ENCODE measurements at regions not wholly inside any gene's neighbourhood (a gene's known extent, or its start where the extent isn't known, plus 50 kb on each side); places are given as distances from the start of the nearest gene placed in this dataset.

GRCh38 chr3:72369681-72370080 is 478.6 kb downstream of the SHQ1 start:
- DNase-seq: no peak

DNA sequence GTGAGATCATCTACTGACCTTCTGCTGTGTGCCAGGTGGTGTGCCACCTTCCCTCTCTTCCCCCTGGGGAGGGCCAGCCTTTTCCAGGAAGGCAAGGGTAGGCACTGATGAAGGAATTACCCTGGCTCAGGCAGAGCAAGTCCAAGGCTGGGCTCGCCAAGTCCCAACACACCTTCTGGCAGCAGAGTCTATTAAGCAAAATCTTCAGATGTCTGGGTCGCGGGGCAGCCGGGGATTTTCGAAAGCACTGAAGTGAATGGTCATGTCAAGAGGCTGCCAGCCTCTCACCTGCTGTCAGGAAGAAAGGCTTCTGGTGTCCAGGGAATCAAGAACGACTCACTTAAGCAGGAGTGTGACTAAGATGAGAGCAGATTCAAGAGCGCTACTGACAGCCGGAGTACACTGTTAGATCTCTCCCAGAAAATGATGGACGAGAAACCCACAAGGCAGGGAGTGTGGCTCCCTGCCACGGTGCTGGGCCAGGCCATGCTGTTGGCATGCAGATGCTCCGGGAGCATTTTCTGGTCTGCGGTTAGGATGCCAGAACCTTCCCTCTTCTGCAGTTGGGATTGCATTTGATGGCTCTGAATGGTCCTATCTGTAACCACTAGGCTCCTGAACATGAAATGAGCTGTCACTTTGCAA is 479.8 kb downstream of the SHQ1 start:
- Mint-ChIP-seq H3K27me3 (no peaks in the 10 kb centered on the region), H3K36me3 (ENCODE audit: low read depth) (peaks cover under 1% of the 10 kb centered on the region), H3K4me1 (peaks cover 14% of the 10 kb centered on the region), H3K9me3 (ENCODE audit: low read depth) (no peaks in the 10 kb centered on the region), H3K4me3 (no peak overlapping the region), H3K27ac (no peak overlapping the region)
- intact Hi-C loops (cut with DNase I, micrococcal nuclease): no loop called here
- CTCF ChIA-PET: no interaction called here
- DNase-seq (no peak), ATAC-seq (no peak)
- POLR2A ChIA-PET: no interaction called here

More at GRCh38 chr3:72369681-72370080, 478.6 kb downstream of the SHQ1 start:
- Mint-ChIP-seq H3K27me3 (no peaks in the 10 kb centered on the region), H3K4me3 (no peak overlapping the region), H3K27ac (no peak overlapping the region), H3K9me3 (ENCODE audit: low read depth) (no peaks in the 10 kb centered on the region), H3K36me3 (ENCODE audit: low read depth) (peaks cover 7% of the 10 kb centered on the region), H3K4me1 (peaks cover 26% of the 10 kb centered on the region)
- no peak for ATAC-seq
- POLR2A ChIA-PET: no interaction called here
- CTCF ChIA-PET: no interaction called here
- intact Hi-C loops (cut with DNase I, micrococcal nuclease): no loop called here

GRCh38 chr3:72361990-72362389 is 486.3 kb downstream of the SHQ1 start:
- H3K4me3 Mint-ChIP-seq: no peak overlapping the region
- H3K9me3 Mint-ChIP-seq (ENCODE audit: low read depth): peaks cover 6% of the 10 kb centered on the region
- DNase-seq: no peak
- intact Hi-C loops (cut with DNase I, micrococcal nuclease): no loop called here
- no peak overlapping the region for H3K27ac Mint-ChIP-seq
- ChIA-PET CTCF (no interaction called here), POLR2A (no interaction called here)
- no peaks in the 10 kb centered on the region for H3K27me3 Mint-ChIP-seq
- no peaks in the 10 kb centered on the region for H3K36me3 Mint-ChIP-seq (ENCODE audit: low read depth)
- peaks cover 2% of the 10 kb centered on the region for H3K4me1 Mint-ChIP-seq
- no peak for ATAC-seq

DNA sequence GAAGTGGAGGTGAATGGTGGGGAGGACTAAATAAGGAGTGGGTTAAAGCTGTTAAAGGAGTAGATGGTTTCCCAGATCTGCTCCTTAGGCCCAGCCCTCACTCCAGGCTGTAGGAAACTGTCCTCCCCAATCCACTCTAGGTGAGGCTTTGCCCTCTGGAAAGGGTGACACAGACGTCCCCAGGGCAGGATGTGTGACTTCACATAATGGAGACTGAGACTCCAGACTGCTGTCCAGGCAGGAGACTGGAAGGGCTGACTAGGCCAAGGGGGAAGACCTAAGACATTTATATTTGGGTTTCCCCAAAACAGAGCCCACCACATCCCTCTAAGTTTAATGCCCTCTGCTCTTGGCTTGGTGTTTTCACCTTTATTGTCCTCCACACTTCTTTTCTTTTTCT is 488.5 kb downstream of the SHQ1 start:
- H3K9me3 Mint-ChIP-seq (ENCODE audit: low read depth): peaks cover 6% of the 10 kb centered on the region
- POLR2A ChIA-PET: no interaction called here
- H3K36me3 Mint-ChIP-seq (ENCODE audit: low read depth): no peaks in the 10 kb centered on the region
- CTCF ChIA-PET: no interaction called here
- peaks cover 2% of the 10 kb centered on the region for H3K4me1 Mint-ChIP-seq
- intact Hi-C loops (cut with DNase I, micrococcal nuclease): no loop called here
- no peaks in the 10 kb centered on the region for H3K27me3 Mint-ChIP-seq
- no peak overlapping the region for H3K4me3 Mint-ChIP-seq
- no peak for ATAC-seq
- H3K27ac Mint-ChIP-seq: no peak overlapping the region
- no peak for DNase-seq

GRCh38 chr3:72355168-72355567 is 493.1 kb downstream of the SHQ1 start:
- DNase-seq (no peak), ATAC-seq (no peak)
- H3K27ac Mint-ChIP-seq: no peak overlapping the region
- ChIA-PET CTCF (no interaction called here), POLR2A (interaction anchor here (0.7 kb wide), 1 partner anchor 17 kb away, joined by 3 read pairs; no protein-coding TSS in a partner anchor)
- no peaks in the 10 kb centered on the region for H3K9me3 Mint-ChIP-seq (ENCODE audit: low read depth)
- H3K36me3 Mint-ChIP-seq (ENCODE audit: low read depth): no peaks in the 10 kb centered on the region
- no peak overlapping the region for H3K4me3 Mint-ChIP-seq
- H3K4me1 Mint-ChIP-seq: peaks cover 2% of the 10 kb centered on the region
- intact Hi-C loops (cut with DNase I, micrococcal nuclease): no loop called here
- H3K27me3 Mint-ChIP-seq: no peaks in the 10 kb centered on the region

- H3K9me3 Mint-ChIP-seq (ENCODE audit: low read depth): no peaks in the 10 kb centered on the region
- no peaks in the 10 kb centered on the region for H3K36me3 Mint-ChIP-seq (ENCODE audit: low read depth)
- POLR2A ChIA-PET: interaction anchor here (0.6 to 0.7 kb wide), 2 partner anchors 16 to 38 kb away, joined by 3 read pairs; no protein-coding TSS in a partner anchor
- H3K27ac Mint-ChIP-seq: no peak overlapping the region
- peaks cover 2% of the 10 kb centered on the region for H3K4me1 Mint-ChIP-seq
- ATAC-seq (no peak), DNase-seq (no peak)
- intact Hi-C loops (cut with DNase I, micrococcal nuclease): no loop called here
- H3K27me3 Mint-ChIP-seq: no peaks in the 10 kb centered on the region
- CTCF ChIA-PET: interaction anchor here (0.7 kb wide), 1 partner anchor 178 kb away, joined by 3 read pairs; no protein-coding TSS in a partner anchor
- H3K4me3 Mint-ChIP-seq: no peak overlapping the region
Measured at GRCh38 chr3:72354486-72354885, 493.8 kb downstream of the SHQ1 start.

- ATAC-seq: no peak
- DNase-seq: no peak
- Mint-ChIP-seq H3K4me3 (no peak overlapping the region), H3K9me3 (ENCODE audit: low read depth) (peaks cover 4% of the 10 kb centered on the region), H3K27me3 (no peaks in the 10 kb centered on the region), H3K27ac (no peak overlapping the region), H3K4me1 (peaks cover 3% of the 10 kb centered on the region), H3K36me3 (ENCODE audit: low read depth) (no peaks in the 10 kb centered on the region)
- ChIA-PET POLR2A (no interaction called here), CTCF (interaction anchor here (0.7 kb wide), 1 partner anchor 179 kb away, joined by 3 read pairs; no protein-coding TSS in a partner anchor)
- intact Hi-C loops (cut with DNase I, micrococcal nuclease): no loop called here
Measured at GRCh38 chr3:72353236-72354128, 494.8 kb downstream of the SHQ1 start.

- no peak overlapping the region for H3K27ac Mint-ChIP-seq
- ATAC-seq (no peak), DNase-seq (no peak)
- peaks cover 4% of the 10 kb centered on the region for H3K9me3 Mint-ChIP-seq (ENCODE audit: low read depth)
- ChIA-PET CTCF (no interaction called here), POLR2A (interaction anchor here (0.6 kb wide), 1 partner anchor 25 kb away, joined by 4 read pairs; no protein-coding TSS in a partner anchor)
- no peaks in the 10 kb centered on the region for H3K27me3 Mint-ChIP-seq
- H3K4me3 Mint-ChIP-seq: no peak overlapping the region
- H3K36me3 Mint-ChIP-seq (ENCODE audit: low read depth): no peaks in the 10 kb centered on the region
- intact Hi-C loops (cut with DNase I, micrococcal nuclease): no loop called here
- H3K4me1 Mint-ChIP-seq: peaks cover 15% of the 10 kb centered on the region
Measured at GRCh38 chr3:72352176-72352575, 496.1 kb downstream of the SHQ1 start.

GRCh38 chr3:72351536-72351935 is 496.7 kb downstream of the SHQ1 start:
- DNase-seq (no peak), ATAC-seq (no peak)
- Mint-ChIP-seq H3K4me3 (no peak overlapping the region), H3K27me3 (no peaks in the 10 kb centered on the region), H3K27ac (no peak overlapping the region), H3K9me3 (ENCODE audit: low read depth) (peaks cover 4% of the 10 kb centered on the region), H3K4me1 (peaks cover 21% of the 10 kb centered on the region), H3K36me3 (ENCODE audit: low read depth) (no peaks in the 10 kb centered on the region)
- ChIA-PET CTCF (no interaction called here), POLR2A (interaction anchor here (0.6 kb wide), 1 partner anchor 26 kb away, joined by 4 read pairs; no protein-coding TSS in a partner anchor)
- intact Hi-C loops (cut with DNase I, micrococcal nuclease): no loop called here

GRCh38 chr3:72350761-72351505 is 497.3 kb downstream of the SHQ1 start:
- CTCF ChIA-PET: no interaction called here
- H3K27ac Mint-ChIP-seq: no peak overlapping the region
- POLR2A ChIA-PET: no interaction called here
- H3K9me3 Mint-ChIP-seq (ENCODE audit: low read depth): peaks cover 4% of the 10 kb centered on the region
- no peak for DNase-seq
- H3K36me3 Mint-ChIP-seq (ENCODE audit: low read depth): no peaks in the 10 kb centered on the region
- intact Hi-C loops (cut with DNase I, micrococcal nuclease): no loop called here
- no peak for ATAC-seq
- H3K4me1 Mint-ChIP-seq: peaks cover 27% of the 10 kb centered on the region
- H3K4me3 Mint-ChIP-seq: no peak overlapping the region
- no peaks in the 10 kb centered on the region for H3K27me3 Mint-ChIP-seq

GRCh38 chr3:72348357-72348756 is 499.9 kb downstream of the SHQ1 start:
- no peak overlapping the region for H3K4me3 Mint-ChIP-seq
- CTCF ChIA-PET: no interaction called here

More at GRCh38 chr3:72348357-72348756, 499.9 kb downstream of the SHQ1 start:
- Mint-ChIP-seq H3K4me1 (peaks cover 53% of the 10 kb centered on the region), H3K9me3 (ENCODE audit: low read depth) (peaks cover 4% of the 10 kb centered on the region), H3K27me3 (no peaks in the 10 kb centered on the region), H3K36me3 (ENCODE audit: low read depth) (no peaks in the 10 kb centered on the region), H3K27ac (no peak overlapping the region)
- POLR2A ChIA-PET: no interaction called here
- ATAC-seq (no peak), DNase-seq (no peak)
- intact Hi-C loops (cut with DNase I, micrococcal nuclease): no loop called here
